Smooth muscle cell (in vitro differentiated cells): ENCODE measurements at regions not wholly inside any gene's neighbourhood (a gene's known extent, or its start where the extent isn't known, plus 50 kb on each side); places are given as distances from the start of the nearest gene placed in this dataset.

Experiments used
- DNase-seq: peaks from one replicate; lab custom pipeline; 2025; ENCODE audit not compliant: unreplicated experiment; lab: John Stamatoyannopoulos, UW
- H2AFZ ChIP-seq: fragments of 200-600 bp; sonication (generic); 2 replicates; pipeline ENCODE4 v1.6.0; 2016; ENCODE audit warnings: antibody characterized with exemption, low read depth, mild to moderate bottlenecking
- H3F3A ChIP-seq: fragments of 200-600 bp; sonication (generic); 2 replicates; pipeline ENCODE4 v1.6.0; 2017; ENCODE audit warnings: antibody characterized with exemption, low read depth
- H3K27ac ChIP-seq: fragments of 200-600 bp; sonication (generic); 2 replicates; pipeline ENCODE4 v1.5.1; 2016; ENCODE audit warnings: low read depth, mild to moderate bottlenecking
- H3K27me3 ChIP-seq: fragments of 200-600 bp; sonication (generic); 2 replicates; pipeline ENCODE4 v1.6.1; 2016; ENCODE audit warnings: low read depth, mild to moderate bottlenecking
- H3K36me3 ChIP-seq: fragments of 200-600 bp; sonication (generic); 2 replicates; pipeline ENCODE4 v1.5.1; 2016; ENCODE audit warnings: low read depth
- H3K4me1 ChIP-seq: fragments of 200-600 bp; sonication (generic); 2 replicates; pipeline ENCODE4 v1.5.1; 2016; ENCODE audit warnings: low read depth
- H3K4me2 ChIP-seq: fragments of 200-600 bp; sonication (generic); 2 replicates; pipeline ENCODE4 v1.6.0; 2016; ENCODE audit warnings: mild to moderate bottlenecking
- H3K4me3 ChIP-seq: fragments of 200-600 bp; sonication (generic); 2 replicates; pipeline ENCODE4 v1.5.1; 2016; ENCODE audit warnings: mild to moderate bottlenecking
- H3K79me2 ChIP-seq: fragments of 200-600 bp; sonication (generic); 2 replicates; pipeline ENCODE4 v1.6.0; 2016; ENCODE audit warnings: low read depth, mild to moderate bottlenecking
- H3K9ac ChIP-seq: fragments of 200-600 bp; sonication (generic); 2 replicates; pipeline ENCODE4 v1.6.0; 2016; ENCODE audit warnings: low read depth
- H3K9me3 ChIP-seq: fragments of 200-600 bp; sonication (generic); replicated peaks from 2 replicates; pipeline ENCODE4 v1.5.1; 2016; ENCODE audit warnings: low read depth
- H4K20me1 ChIP-seq: fragments of 200-600 bp; sonication (generic); 2 replicates; pipeline ENCODE4 v1.6.0; 2016; ENCODE audit warnings: low read depth
- CTCF ChIP-seq: fragments of 200-600 bp; sonication (generic); IDR thresholded peaks from 2 replicates; pipeline ENCODE4 v1.5.1; 2017; ENCODE audit warnings: borderline replicate concordance, mild to moderate bottlenecking, antibody characterized with exemption; ENCODE audit not compliant: insufficient read depth, poor library complexity, severe bottlenecking
- WGBS: methylation state at CpG from one replicate; pipeline ENCODE4 v1.1.7; 2016; ENCODE audit warnings: low lambda C conversion rate; 5-methylcytosine and 5-hydroxymethylcytosine counted together

GRCh38 chr15:98506172-98506571, 142.2 kb upstream of the IGF1R start:
- WGBS = 96% methylated on average over 7 of the region's 7 CpGs
- no peaks in the 10 kb centered on the region for H3K4me1 ChIP-seq
- H3K27ac ChIP-seq = no peak overlapping the region

GRCh38 chr15:98506711-98507110, 141.6 kb upstream of the IGF1R start:
- H3K9ac ChIP-seq = no peak overlapping the region
- no peaks in the 10 kb centered on the region for H3K36me3 ChIP-seq
- DNase-seq = no peak
- H3K4me3 ChIP-seq = no peak overlapping the region
- WGBS = 59% methylated on average over 7 of the region's 7 CpGs
- no peak for TF ChIP-seq CTCF
- H3K9me3 ChIP-seq = no peaks in the 10 kb centered on the region
- no peak overlapping the region for H3K4me2 ChIP-seq
- no peaks in the 10 kb centered on the region for H4K20me1 ChIP-seq
- H3K4me1 ChIP-seq = no peaks in the 10 kb centered on the region
- no peak overlapping the region for H3K27ac ChIP-seq
- no peaks in the 10 kb centered on the region for H3K79me2 ChIP-seq
- H3F3A ChIP-seq = no peaks in the 10 kb centered on the region
- no peak overlapping the region for H2AFZ ChIP-seq
- H3K27me3 ChIP-seq = no peaks in the 10 kb centered on the region

More at GRCh38 chr15:98506172-98506571, 142.2 kb upstream of the IGF1R start:
- H3K4me3 ChIP-seq = no peak overlapping the region
- no peak overlapping the region for H3K9ac ChIP-seq
- H3K36me3 ChIP-seq = no peaks in the 10 kb centered on the region
- no peaks in the 10 kb centered on the region for H3K27me3 ChIP-seq
- no peaks in the 10 kb centered on the region for H4K20me1 ChIP-seq
- no peak overlapping the region for H2AFZ ChIP-seq
- H3K9me3 ChIP-seq = no peaks in the 10 kb centered on the region
- H3F3A ChIP-seq = no peaks in the 10 kb centered on the region
- H3K4me2 ChIP-seq = no peak overlapping the region
- DNase-seq = no peak
- no peak for TF ChIP-seq CTCF
- H3K79me2 ChIP-seq = no peaks in the 10 kb centered on the region

GRCh38 chr15:98513428-98513986, 134.8 kb upstream of the IGF1R start:
- Histone ChIP-seq H3K4me1 (no peaks in the 10 kb centered on the region), H3K4me3 (no peak overlapping the region), H3K36me3 (no peaks in the 10 kb centered on the region), H4K20me1 (no peaks in the 10 kb centered on the region), H3K27ac (no peak overlapping the region), H3K9ac (no peak overlapping the region), H3F3A (no peaks in the 10 kb centered on the region), H2AFZ (no peak overlapping the region), H3K4me2 (no peak overlapping the region), H3K27me3 (no peaks in the 10 kb centered on the region), H3K9me3 (no peaks in the 10 kb centered on the region), H3K79me2 (no peaks in the 10 kb centered on the region)
- WGBS = 90% methylated on average over 7 of the region's 7 CpGs
- no peak for DNase-seq
- TF ChIP-seq CTCF = no peak

GRCh38 chr15:98514034-98514622, 134.2 kb upstream of the IGF1R start:
- H3K36me3 ChIP-seq = no peaks in the 10 kb centered on the region
- H3K27me3 ChIP-seq = no peaks in the 10 kb centered on the region
- no peaks in the 10 kb centered on the region for H3F3A ChIP-seq
- TF ChIP-seq CTCF = no peak
- no peak overlapping the region for H3K9ac ChIP-seq
- no peaks in the 10 kb centered on the region for H3K79me2 ChIP-seq
- H3K27ac ChIP-seq = no peak overlapping the region
- H3K4me3 ChIP-seq = no peak overlapping the region
- H2AFZ ChIP-seq = no peak overlapping the region
- H3K4me2 ChIP-seq = no peak overlapping the region
- H4K20me1 ChIP-seq = no peaks in the 10 kb centered on the region
- WGBS = 84% methylated on average over 11 of the region's 11 CpGs
- H3K4me1 ChIP-seq = no peaks in the 10 kb centered on the region
- DNase-seq = no peak
- H3K9me3 ChIP-seq = no peaks in the 10 kb centered on the region
